HEK293 (cell line): ENCODE measurements at regions not wholly inside any gene's neighbourhood (a gene's known extent, or its start where the extent isn't known, plus 50 kb on each side); places are given as distances from the start of the nearest gene placed in this dataset.

ENCODE experiments used
- FEZF1 ChIP-seq: fragments of 450-650 bp; formaldehyde crosslinking; IDR thresholded peaks from 2 replicates; pipeline ENCODE4 v1.5.1; 2016; ENCODE audit warnings: missing biosample characterization, missing genetic modification characterization
- GFI1B ChIP-seq: fragments of 450-650 bp; formaldehyde crosslinking; IDR thresholded peaks from 2 replicates; pipeline ENCODE4 v1.5.1; 2016; ENCODE audit warnings: missing biosample characterization, missing genetic modification characterization
- GLIS1 ChIP-seq: fragments of 450-650 bp; formaldehyde crosslinking; IDR thresholded peaks from 2 replicates; pipeline ENCODE4 v1.5.1; 2016; ENCODE audit warnings: missing biosample characterization, missing genetic modification characterization
- HOXA7 ChIP-seq: sonication (generic); formaldehyde crosslinking; IDR thresholded peaks from 2 replicates; pipeline ENCODE4 v1.8.1; 2022; ENCODE audit warnings: missing genetic modification reagents, borderline replicate concordance
- KLF10 ChIP-seq: fragments of 450-650 bp; IDR thresholded peaks from 2 replicates; pipeline ENCODE4 v1.5.1; 2018; ENCODE audit warnings: missing biosample characterization, mild to moderate bottlenecking, missing genetic modification characterization
- MEIS1 ChIP-seq: sonication (generic); formaldehyde crosslinking; IDR thresholded peaks from 2 replicates; pipeline ENCODE4 v1.8.1; 2022; ENCODE audit warnings: missing genetic modification reagents, mild to moderate bottlenecking, borderline replicate concordance
- MZF1 ChIP-seq: fragments of 450-650 bp; formaldehyde crosslinking; IDR thresholded peaks from 2 replicates; pipeline ENCODE4 v1.5.1; 2017; ENCODE audit warnings: missing biosample characterization, missing genetic modification characterization, borderline replicate concordance
- RBAK ChIP-seq: fragments of 450-650 bp; formaldehyde crosslinking; IDR thresholded peaks from 2 replicates; pipeline ENCODE4 v1.5.1; 2016; ENCODE audit warnings: missing biosample characterization, missing genetic modification characterization
- SCRT2 ChIP-seq: fragments of 450-650 bp; formaldehyde crosslinking; IDR thresholded peaks from 2 replicates; pipeline ENCODE4 v1.5.1; 2016; ENCODE audit warnings: missing biosample characterization, missing genetic modification characterization
- SP7 ChIP-seq: fragments of 450-650 bp; formaldehyde crosslinking; IDR thresholded peaks from 2 replicates; pipeline ENCODE4 v1.5.1; 2016; ENCODE audit warnings: missing biosample characterization, missing genetic modification characterization
- WT1 ChIP-seq: fragments of 450-650 bp; formaldehyde crosslinking; IDR thresholded peaks from 2 replicates; pipeline ENCODE4 v1.5.1; 2016; ENCODE audit warnings: missing biosample characterization, missing genetic modification characterization
- ZBTB48 ChIP-seq: fragments of 450-650 bp; formaldehyde crosslinking; IDR thresholded peaks from 2 replicates; pipeline ENCODE4 v1.5.1; 2016; ENCODE audit warnings: missing biosample characterization, missing genetic modification characterization
- ZIC2 ChIP-seq: fragments of 450-650 bp; formaldehyde crosslinking; IDR thresholded peaks from 2 replicates; pipeline ENCODE4 v1.5.1; 2016; ENCODE audit warnings: missing biosample characterization, missing genetic modification characterization
- ZNF121 ChIP-seq: fragments of 450-650 bp; formaldehyde crosslinking; IDR thresholded peaks from 2 replicates; pipeline ENCODE4 v1.5.1; 2016; ENCODE audit warnings: missing biosample characterization, missing genetic modification characterization
- ZNF133 ChIP-seq: fragments of 450-650 bp; formaldehyde crosslinking; IDR thresholded peaks from 2 replicates; pipeline ENCODE4 v1.5.1; 2016; ENCODE audit warnings: missing biosample characterization, missing genetic modification characterization
- ZNF138 ChIP-seq: fragments of 450-650 bp; formaldehyde crosslinking; IDR thresholded peaks from 2 replicates; pipeline ENCODE4 v1.5.1; 2016; ENCODE audit warnings: missing biosample characterization, missing genetic modification characterization, borderline replicate concordance
- ZNF140 ChIP-seq: fragments of 450-650 bp; formaldehyde crosslinking; IDR thresholded peaks from 2 replicates; pipeline ENCODE4 v1.5.1; 2016; ENCODE audit warnings: missing biosample characterization, missing genetic modification characterization
- ZNF335 ChIP-seq: fragments of 450-650 bp; formaldehyde crosslinking; conservative IDR thresholded peaks from 2 replicates; pipeline ENCODE4 v1.5.1; 2016; ENCODE audit warnings: missing biosample characterization, missing genetic modification characterization
- ZNF341 ChIP-seq: fragments of 450-650 bp; formaldehyde crosslinking; IDR thresholded peaks from 2 replicates; pipeline ENCODE4; 2016; ENCODE audit warnings: low read depth, missing biosample characterization, missing genetic modification characterization
- ZNF416 ChIP-seq: fragments of 450-650 bp; formaldehyde crosslinking; IDR thresholded peaks from 2 replicates; pipeline ENCODE4 v1.5.1; 2016; ENCODE audit warnings: missing biosample characterization, missing genetic modification characterization
- ZNF423 ChIP-seq: fragments of 450-650 bp; formaldehyde crosslinking; IDR thresholded peaks from 2 replicates; pipeline ENCODE4 v1.5.1; 2016; ENCODE audit warnings: missing biosample characterization, missing genetic modification characterization
- ZNF555 ChIP-seq: fragments of 450-650 bp; formaldehyde crosslinking; conservative IDR thresholded peaks from 2 replicates; pipeline ENCODE4 v1.5.1; 2017; ENCODE audit warnings: missing biosample characterization, mild to moderate bottlenecking, missing genetic modification characterization, inconsistent platforms
- ZNF558 ChIP-seq: fragments of 450-650 bp; formaldehyde crosslinking; IDR thresholded peaks from 2 replicates; pipeline ENCODE4 v1.5.1; 2016; ENCODE audit warnings: missing biosample characterization, missing genetic modification characterization
- ZNF560 ChIP-seq: fragments of 450-650 bp; formaldehyde crosslinking; IDR thresholded peaks from 2 replicates; pipeline ENCODE4 v1.5.1; 2017; ENCODE audit warnings: missing biosample characterization, missing genetic modification characterization, borderline replicate concordance
- ZNF624 ChIP-seq: fragments of 450-650 bp; formaldehyde crosslinking; IDR thresholded peaks from 2 replicates; pipeline ENCODE4 v1.5.1; 2017; ENCODE audit warnings: missing biosample characterization, missing genetic modification characterization
- ZNF629 ChIP-seq: fragments of 450-650 bp; formaldehyde crosslinking; IDR thresholded peaks from 2 replicates; pipeline ENCODE4 v1.5.1; 2017; ENCODE audit warnings: missing biosample characterization, missing genetic modification characterization
- ZNF768 ChIP-seq: fragments of 450-650 bp; formaldehyde crosslinking; IDR thresholded peaks from 2 replicates; pipeline ENCODE4 v1.5.1; 2018; ENCODE audit warnings: missing biosample characterization, mild to moderate bottlenecking, missing genetic modification characterization
- TF ChIP-seq, protein P1 (sequence below): fragments of 450-650 bp; formaldehyde crosslinking; IDR thresholded peaks from 2 replicates; pipeline ENCODE4 v1.5.1; 2016; ENCODE audit warnings: missing biosample characterization, missing genetic modification characterization
- TF ChIP-seq, protein P2 (sequence below): fragments of 450-650 bp; formaldehyde crosslinking; IDR thresholded peaks from 2 replicates; pipeline ENCODE4 v1.5.1; 2016; ENCODE audit warnings: missing biosample characterization, missing genetic modification characterization
- TF ChIP-seq, protein P3 (sequence below): fragments of 450-650 bp; formaldehyde crosslinking; IDR thresholded peaks from 2 replicates; pipeline ENCODE4 v1.5.1; 2016; ENCODE audit warnings: missing biosample characterization, missing genetic modification characterization
- TF ChIP-seq, protein P4 (sequence below): fragments of 450-650 bp; formaldehyde crosslinking; IDR thresholded peaks from 2 replicates; pipeline ENCODE4 v1.5.1; 2017; ENCODE audit warnings: missing biosample characterization, missing genetic modification characterization
- TF ChIP-seq, protein P5 (sequence below): fragments of 450-650 bp; formaldehyde crosslinking; IDR thresholded peaks from 2 replicates; pipeline ENCODE4 v1.5.1; 2017; ENCODE audit warnings: missing biosample characterization, missing genetic modification characterization
- TF ChIP-seq, protein P6 (sequence below): fragments of 450-650 bp; formaldehyde crosslinking; IDR thresholded peaks from 2 replicates; pipeline ENCODE4 v1.5.1; 2016; ENCODE audit warnings: missing biosample characterization, missing genetic modification characterization, borderline replicate concordance

DNA sequence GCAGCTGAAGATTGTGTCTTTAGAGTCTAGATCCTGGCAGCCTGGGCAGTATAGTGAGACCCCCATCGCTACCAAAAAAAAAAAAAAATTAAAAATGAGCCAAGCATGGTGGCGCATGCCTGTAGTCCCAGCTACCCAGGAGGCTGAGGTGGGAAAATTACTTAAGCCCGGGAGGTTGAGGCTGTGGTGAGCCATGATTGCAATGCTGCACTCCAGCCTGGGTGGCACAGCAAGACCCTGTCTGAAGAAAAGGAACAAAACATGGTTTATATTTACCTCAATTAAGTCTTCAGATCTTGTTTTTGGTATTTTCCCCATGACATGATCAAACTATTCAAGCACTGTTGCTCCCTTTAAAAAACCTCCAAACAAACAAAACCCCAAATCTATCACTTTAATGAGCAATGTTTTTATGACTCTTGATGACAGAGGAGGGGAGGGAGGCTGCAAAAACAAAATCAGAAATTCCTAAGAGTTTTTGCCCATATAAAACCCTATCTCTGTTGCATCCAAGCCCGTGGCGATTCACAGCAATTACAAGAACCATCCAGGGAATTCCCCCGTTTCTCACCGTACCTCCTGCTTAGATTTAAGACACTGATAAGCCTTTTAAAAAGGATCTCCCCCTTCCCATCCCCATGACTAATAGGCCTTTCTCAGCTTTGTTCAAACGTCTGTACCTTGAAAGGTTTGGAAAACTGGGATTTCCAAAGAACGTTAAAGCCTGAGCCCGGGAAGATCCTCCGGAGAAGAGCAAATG lies 259.9 kb downstream of the BMP7 start (continued):
- no peak for TF ChIP-seq MEIS1 (CRISPR knock-in tag)
- TF ChIP-seq, protein P1, sequence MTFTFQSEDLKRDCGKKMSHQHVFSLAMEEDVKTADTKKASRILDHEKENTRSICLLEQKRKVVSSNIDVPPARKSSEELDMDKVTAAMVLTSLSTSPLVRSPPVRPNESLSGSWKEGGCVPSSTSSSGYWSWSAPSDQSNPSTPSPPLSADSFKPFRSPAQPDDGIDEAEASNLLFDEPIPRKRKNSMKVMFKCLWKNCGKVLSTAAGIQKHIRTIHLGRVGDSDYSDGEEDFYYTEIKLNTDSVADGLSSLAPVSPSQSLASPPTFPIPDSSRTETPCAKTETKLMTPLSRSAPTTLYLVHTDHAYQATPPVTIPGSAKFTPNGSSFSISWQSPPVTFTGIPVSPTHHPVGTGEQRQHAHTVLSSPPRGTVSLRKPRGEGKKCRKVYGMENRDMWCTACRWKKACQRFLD (tag by site-specific recombination): no peak
- TF ChIP-seq ZNF416: no peak
- TF ChIP-seq, protein P2, sequence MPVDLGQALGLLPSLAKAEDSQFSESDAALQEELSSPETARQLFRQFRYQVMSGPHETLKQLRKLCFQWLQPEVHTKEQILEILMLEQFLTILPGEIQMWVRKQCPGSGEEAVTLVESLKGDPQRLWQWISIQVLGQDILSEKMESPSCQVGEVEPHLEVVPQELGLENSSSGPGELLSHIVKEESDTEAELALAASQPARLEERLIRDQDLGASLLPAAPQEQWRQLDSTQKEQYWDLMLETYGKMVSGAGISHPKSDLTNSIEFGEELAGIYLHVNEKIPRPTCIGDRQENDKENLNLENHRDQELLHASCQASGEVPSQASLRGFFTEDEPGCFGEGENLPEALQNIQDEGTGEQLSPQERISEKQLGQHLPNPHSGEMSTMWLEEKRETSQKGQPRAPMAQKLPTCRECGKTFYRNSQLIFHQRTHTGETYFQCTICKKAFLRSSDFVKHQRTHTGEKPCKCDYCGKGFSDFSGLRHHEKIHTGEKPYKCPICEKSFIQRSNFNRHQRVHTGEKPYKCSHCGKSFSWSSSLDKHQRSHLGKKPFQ: no peak
- TF ChIP-seq WT1: peak; percentile 88
- TF ChIP-seq GLIS1 (tag by site-specific recombination): peak; percentile 60
- TF ChIP-seq, protein P3, sequence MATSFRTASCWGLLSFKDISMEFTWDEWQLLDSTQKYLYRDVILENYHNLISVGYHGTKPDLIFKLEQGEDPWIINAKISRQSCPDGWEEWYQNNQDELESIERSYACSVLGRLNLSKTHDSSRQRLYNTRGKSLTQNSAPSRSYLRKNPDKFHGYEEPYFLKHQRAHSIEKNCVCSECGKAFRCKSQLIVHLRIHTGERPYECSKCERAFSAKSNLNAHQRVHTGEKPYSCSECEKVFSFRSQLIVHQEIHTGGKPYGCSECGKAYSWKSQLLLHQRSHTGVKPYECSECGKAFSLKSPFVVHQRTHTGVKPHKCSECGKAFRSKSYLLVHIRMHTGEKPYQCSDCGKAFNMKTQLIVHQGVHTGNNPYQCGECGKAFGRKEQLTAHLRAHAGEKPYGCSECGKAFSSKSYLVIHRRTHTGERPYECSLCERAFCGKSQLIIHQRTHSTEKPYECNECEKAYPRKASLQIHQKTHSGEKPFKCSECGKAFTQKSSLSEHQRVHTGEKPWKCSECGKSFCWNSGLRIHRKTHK (tag by site-specific recombination): no peak
- TF ChIP-seq ZNF555 (tag by site-specific recombination): no peak
- no peak for TF ChIP-seq ZNF768 (tag by site-specific recombination)
- TF ChIP-seq ZNF558 (tag by site-specific recombination): no peak
- TF ChIP-seq, protein P4, sequence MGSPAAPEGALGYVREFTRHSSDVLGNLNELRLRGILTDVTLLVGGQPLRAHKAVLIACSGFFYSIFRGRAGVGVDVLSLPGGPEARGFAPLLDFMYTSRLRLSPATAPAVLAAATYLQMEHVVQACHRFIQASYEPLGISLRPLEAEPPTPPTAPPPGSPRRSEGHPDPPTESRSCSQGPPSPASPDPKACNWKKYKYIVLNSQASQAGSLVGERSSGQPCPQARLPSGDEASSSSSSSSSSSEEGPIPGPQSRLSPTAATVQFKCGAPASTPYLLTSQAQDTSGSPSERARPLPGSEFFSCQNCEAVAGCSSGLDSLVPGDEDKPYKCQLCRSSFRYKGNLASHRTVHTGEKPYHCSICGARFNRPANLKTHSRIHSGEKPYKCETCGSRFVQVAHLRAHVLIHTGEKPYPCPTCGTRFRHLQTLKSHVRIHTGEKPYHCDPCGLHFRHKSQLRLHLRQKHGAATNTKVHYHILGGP (tag by site-specific recombination): no peak
- TF ChIP-seq ZNF624 (tag by site-specific recombination): no peak
- no peak for TF ChIP-seq ZNF335 (tag by site-specific recombination)
- no peak for TF ChIP-seq ZNF133 (tag by site-specific recombination)
- TF ChIP-seq ZNF560: no peak
- TF ChIP-seq HOXA7 (CRISPR knock-in tag): no peak
- TF ChIP-seq RBAK (tag by site-specific recombination): no peak
- peak; percentile 53; the same call in 1 of the 2 replicates for TF ChIP-seq GFI1B (tag by site-specific recombination)
- TF ChIP-seq, protein P5, sequence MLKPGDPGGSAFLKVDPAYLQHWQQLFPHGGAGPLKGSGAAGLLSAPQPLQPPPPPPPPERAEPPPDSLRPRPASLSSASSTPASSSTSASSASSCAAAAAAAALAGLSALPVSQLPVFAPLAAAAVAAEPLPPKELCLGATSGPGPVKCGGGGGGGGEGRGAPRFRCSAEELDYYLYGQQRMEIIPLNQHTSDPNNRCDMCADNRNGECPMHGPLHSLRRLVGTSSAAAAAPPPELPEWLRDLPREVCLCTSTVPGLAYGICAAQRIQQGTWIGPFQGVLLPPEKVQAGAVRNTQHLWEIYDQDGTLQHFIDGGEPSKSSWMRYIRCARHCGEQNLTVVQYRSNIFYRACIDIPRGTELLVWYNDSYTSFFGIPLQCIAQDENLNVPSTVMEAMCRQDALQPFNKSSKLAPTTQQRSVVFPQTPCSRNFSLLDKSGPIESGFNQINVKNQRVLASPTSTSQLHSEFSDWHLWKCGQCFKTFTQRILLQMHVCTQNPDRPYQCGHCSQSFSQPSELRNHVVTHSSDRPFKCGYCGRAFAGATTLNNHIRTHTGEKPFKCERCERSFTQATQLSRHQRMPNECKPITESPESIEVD (tag by site-specific recombination): peak; percentile 81
- TF ChIP-seq MZF1 (tag by site-specific recombination): no peak
- TF ChIP-seq, protein P6, sequence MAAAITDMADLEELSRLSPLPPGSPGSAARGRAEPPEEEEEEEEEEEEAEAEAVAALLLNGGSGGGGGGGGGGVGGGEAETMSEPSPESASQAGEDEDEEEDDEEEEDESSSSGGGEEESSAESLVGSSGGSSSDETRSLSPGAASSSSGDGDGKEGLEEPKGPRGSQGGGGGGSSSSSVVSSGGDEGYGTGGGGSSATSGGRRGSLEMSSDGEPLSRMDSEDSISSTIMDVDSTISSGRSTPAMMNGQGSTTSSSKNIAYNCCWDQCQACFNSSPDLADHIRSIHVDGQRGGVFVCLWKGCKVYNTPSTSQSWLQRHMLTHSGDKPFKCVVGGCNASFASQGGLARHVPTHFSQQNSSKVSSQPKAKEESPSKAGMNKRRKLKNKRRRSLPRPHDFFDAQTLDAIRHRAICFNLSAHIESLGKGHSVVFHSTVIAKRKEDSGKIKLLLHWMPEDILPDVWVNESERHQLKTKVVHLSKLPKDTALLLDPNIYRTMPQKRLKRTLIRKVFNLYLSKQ (tag by site-specific recombination): no peak
- no peak for TF ChIP-seq ZBTB48
- TF ChIP-seq KLF10 (tag by site-specific recombination): no peak
- no peak for TF ChIP-seq ZNF140 (tag by site-specific recombination)
- TF ChIP-seq ZNF341 (tag by site-specific recombination): 0 out of 2 replicates have a peak, but pooled peaks have one; percentile 14
- TF ChIP-seq ZNF629: no peak
- no peak for TF ChIP-seq SCRT2 (tag by site-specific recombination)
- peak; percentile 75; the same call in 1 of the 2 replicates for TF ChIP-seq ZNF121 (tag by site-specific recombination)
- TF ChIP-seq ZIC2 (tag by site-specific recombination): peak; percentile 23; the same call in 1 of the 2 replicates
- TF ChIP-seq ZNF423: no peak
- peak; percentile 35; the same call in 1 of the 2 replicates for TF ChIP-seq FEZF1
- TF ChIP-seq ZNF138: no peak
- peak; percentile 29; the same call in 1 of the 2 replicates for TF ChIP-seq SP7 (tag by site-specific recombination)
